Esophagus squamous epithelium (tissue), 5 donors: ENCODE measurements at regions not wholly inside any gene's neighbourhood (a gene's known extent, or its start where the extent isn't known, plus 50 kb on each side); places are given as distances from the start of the nearest gene placed in this dataset.
A peak's percentile ranks its signal among the peaks of the same experiment; 100 is the strongest.

Experiments
- DNase-seq: peaks from one replicate; lab custom pipeline; 2025; lab: John Stamatoyannopoulos, UW
- H3K27ac ChIP-seq, 4 donors: fragments of 200-600 bp; sonication (generic); one replicate each; pipeline ENCODE4 v1.5.1; 2016 to 2019; ENCODE audit warnings: mild to moderate bottlenecking in 1 of 4
- H3K27me3 ChIP-seq, 4 donors: fragments of 200-600 bp; sonication (generic); 1 replicate in 3 of 4; 2 replicates in 1 of 4; pipeline versions ENCODE4 v1.5.1 to v1.6.0; 2017 to 2021; ENCODE audit warnings: antibody characterized with exemption in 1 of 4
- H3K36me3 ChIP-seq, 3 donors: fragments of 200-600 bp; sonication (generic); one replicate each; pipeline ENCODE4 v1.5.1; 2016 to 2019
- H3K4me1 ChIP-seq, 3 donors: fragments of 200-600 bp; sonication (generic); one replicate each; pipeline ENCODE4 v1.5.1; 2017 to 2019
- H3K4me3 ChIP-seq, 4 donors: fragments of 200-600 bp; sonication (generic); 1 replicate in 3 of 4; 2 replicates in 1 of 4; pipeline ENCODE4 v1.5.1; 2016 to 2019; ENCODE audit warnings: mild to moderate bottlenecking in 2 of 4, moderate library complexity in 1 of 4
- H3K9me3 ChIP-seq, 3 donors: fragments of 200-600 bp; sonication (generic); one replicate each; pipeline ENCODE4 v1.5.1; 2016 to 2019
- CTCF ChIP-seq, 6 experiments: fragments of 450-650 bp in 4 of 6; fragments of 200-600 bp in 2 of 6; sonication (generic) in 2 of 6; IDR thresholded peaks; one replicate each; pipeline ENCODE4 v1.5.1; 2016 to 2019; ENCODE audit warnings: antibody characterized with exemption in 6 of 6, mild to moderate bottlenecking in 4 of 6, moderate library complexity in 4 of 6
- POLR2A ChIP-seq, 4 donors: fragments of 450-650 bp; IDR thresholded peaks; one replicate each; pipeline ENCODE4 v1.6.1; 2017; ENCODE audit warnings: antibody characterized with exemption in 4 of 4, mild to moderate bottlenecking in 4 of 4, moderate library complexity in 3 of 4
- WGBS, 2 donors: methylation state at CpG; one replicate each; pipeline ENCODE4 v1.1.5; 2018; 5-methylcytosine and 5-hydroxymethylcytosine counted together
- intact Hi-C: fragments of 100-400 bp; cut with DNase I; formaldehyde crosslinking; loops from one replicate; pipeline ENCODE4 v1.15.0; 2022
- donor health status: DM: yes; HTN: yes; CAD: no.

GRCh38 chr4:165698272-165698671 lies 174.8 kb upstream of the TLL1 start:
- WGBS, 2 donors = 41 to 76% methylated on average over 2 of the region's 2 CpGs
- DNase-seq = no peak
- Histone ChIP-seq H3K27me3 (no peaks in the 10 kb centered on the region), H3K4me1 (no peaks in the 10 kb centered on the region), H3K27ac (no peak overlapping the region), H3K9me3 (no peaks in the 10 kb centered on the region), H3K4me3 (no peak overlapping the region), H3K36me3 (no peaks in the 10 kb centered on the region)
- intact Hi-C loops = no loop called here
- TF ChIP-seq CTCF (IDR thresholded peaks at IDR 0.05) (no peak), POLR2A (IDR thresholded peaks at IDR 0.05) (no peak)

- no peak overlapping the region for H3K27ac ChIP-seq
- TF ChIP-seq POLR2A (IDR thresholded peaks at IDR 0.05) (no peak), CTCF (IDR thresholded peaks at IDR 0.05) (no peak)
- H3K4me3 ChIP-seq = no peak overlapping the region
- H3K9me3 ChIP-seq = no peaks in the 10 kb centered on the region
- 75 to 80% methylated on average over 5 of the region's 5 CpGs for WGBS, 2 donors
- no peak for DNase-seq
- intact Hi-C loops = no loop called here
- H3K36me3 ChIP-seq = no peaks in the 10 kb centered on the region
- H3K4me1 ChIP-seq = no peaks in the 10 kb centered on the region
- no peaks in the 10 kb centered on the region for H3K27me3 ChIP-seq
Observed at GRCh38 chr4:165699055-165699454, 174.0 kb upstream of the TLL1 start.

GRCh38 chr4:165700855-165701254 lies 172.2 kb upstream of the TLL1 start:
- no peak overlapping the region for H3K4me3 ChIP-seq
- no peak for DNase-seq
- TF ChIP-seq POLR2A (IDR thresholded peaks at IDR 0.05) = no peak
- TF ChIP-seq CTCF (IDR thresholded peaks at IDR 0.05) = peak in 1 of 6 experiments; percentile 24
- no peaks in the 10 kb centered on the region for H3K9me3 ChIP-seq
- H3K27ac ChIP-seq = no peak overlapping the region
- no peaks in the 10 kb centered on the region for H3K27me3 ChIP-seq
- H3K4me1 ChIP-seq = no peaks in the 10 kb centered on the region
- H3K36me3 ChIP-seq = no peaks in the 10 kb centered on the region
- intact Hi-C loops = no loop called here

- TF ChIP-seq POLR2A (IDR thresholded peaks at IDR 0.05) (no peak), CTCF (IDR thresholded peaks at IDR 0.05) (no peak)
- intact Hi-C loops = no loop called here
- Histone ChIP-seq H3K4me1 (peaks cover 0 to 6% (median 0%) of the 10 kb centered on the region in 3 donors), H3K4me3 (no peak overlapping the region), H3K27me3 (no peaks in the 10 kb centered on the region), H3K27ac (no peak overlapping the region), H3K9me3 (no peaks in the 10 kb centered on the region), H3K36me3 (no peaks in the 10 kb centered on the region)
- DNase-seq = no peak
- WGBS, 2 donors = 89 to 93% methylated on average over 2 to 4 of the region's 4 CpGs
Observed at GRCh38 chr4:165707128-165707527, 165.9 kb upstream of the TLL1 start.

GRCh38 chr4:165709516-165709915 lies 163.5 kb upstream of the TLL1 start:
- 77 to 80% methylated on average over 7 of the region's 7 CpGs for WGBS, 2 donors
- no peak for TF ChIP-seq POLR2A (IDR thresholded peaks at IDR 0.05)
- TF ChIP-seq CTCF (IDR thresholded peaks at IDR 0.05) = no peak
- Histone ChIP-seq H3K36me3 (no peaks in the 10 kb centered on the region), H3K4me1 (peaks cover 0 to 6% (median 0%) of the 10 kb centered on the region in 3 donors), H3K27ac (no peak overlapping the region), H3K4me3 (no peak overlapping the region), H3K9me3 (no peaks in the 10 kb centered on the region), H3K27me3 (no peaks in the 10 kb centered on the region)
- intact Hi-C loops = no loop called here
- DNase-seq = no peak
